Stimulated activated effector memory CD8-positive, alpha-beta T cell treated with anti-CD3 and anti-CD28 coated beads, Interleukin-12 subunit alpha, Interleukin-12 subunit beta, amount 100 ng/mL, for 72 hours (primary cell): ENCODE measurements at regions not wholly inside any gene's neighbourhood (a gene's known extent, or its start where the extent isn't known, plus 50 kb on each side); places are given as distances from the start of the nearest gene placed in this dataset.
"Not testable (repeated sequence)": the region's sequence is repeated elsewhere in the genome, so short reads cannot be mapped to it uniquely, and the experiment has no call there.

Source experiments
- ATAC-seq: fragments of 150-1000 bp; cut with Tn5 transposase; 2 replicates; pipeline ENCODE4 v1.10.0; 2021
- DNase-seq, 2 donors: peaks; one replicate each; pipeline ENCODE4 v3.0.0; 2021 to 2022; ENCODE audit warnings: low spot score in 2 of 2
- H3K27ac Mint-ChIP-seq: one replicate; pipeline ENCODE4 v1.8.0; 2022; ENCODE audit warnings: mild to moderate bottlenecking, mixed read lengths
- H3K36me3 Mint-ChIP-seq: one replicate; pipeline ENCODE4 v1.8.0; 2022; ENCODE audit warnings: mild to moderate bottlenecking, mixed read lengths
- H3K4me1 Mint-ChIP-seq: one replicate; pipeline ENCODE4 v1.8.0; 2022; ENCODE audit warnings: mixed read lengths
- H3K4me3 Mint-ChIP-seq: one replicate; pipeline ENCODE4 v1.8.0; 2022; ENCODE audit warnings: mild to moderate bottlenecking, mixed read lengths
- H3K9me3 Mint-ChIP-seq: one replicate; pipeline ENCODE4 v1.8.0; 2022; ENCODE audit warnings: mixed read lengths

- not testable (repeated sequence) for H3K36me3 Mint-ChIP-seq, DNase-seq, H3K9me3 Mint-ChIP-seq, H3K4me1 Mint-ChIP-seq, ATAC-seq, H3K4me3 Mint-ChIP-seq, H3K27ac Mint-ChIP-seq
These were observed 304.0 kb downstream of the ZNF479 start for GRCh38 chr7:56828078-56828860.

GRCh38 chr7:56827539-56827938 lies 304.7 kb downstream of the ZNF479 start:
- H3K4me1 Mint-ChIP-seq, H3K36me3 Mint-ChIP-seq, DNase-seq, H3K9me3 Mint-ChIP-seq, H3K27ac Mint-ChIP-seq, H3K4me3 Mint-ChIP-seq, ATAC-seq: not testable (repeated sequence)

GRCh38 chr7:56826556-56826955 lies 305.7 kb downstream of the ZNF479 start:
- H3K9me3 Mint-ChIP-seq, H3K4me1 Mint-ChIP-seq, H3K36me3 Mint-ChIP-seq, ATAC-seq, H3K27ac Mint-ChIP-seq, DNase-seq, H3K4me3 Mint-ChIP-seq: not testable (repeated sequence)

GRCh38 chr7:56825756-56826540 lies 306.3 kb downstream of the ZNF479 start:
- H3K27ac Mint-ChIP-seq, H3K4me3 Mint-ChIP-seq, H3K36me3 Mint-ChIP-seq, DNase-seq, H3K9me3 Mint-ChIP-seq, H3K4me1 Mint-ChIP-seq, ATAC-seq: not testable (repeated sequence)

- not testable (repeated sequence) for H3K9me3 Mint-ChIP-seq, H3K36me3 Mint-ChIP-seq, H3K4me1 Mint-ChIP-seq, DNase-seq, H3K4me3 Mint-ChIP-seq, H3K27ac Mint-ChIP-seq, ATAC-seq
These were observed 307.1 kb downstream of the ZNF479 start for GRCh38 chr7:56825121-56825520.

- not testable (repeated sequence) for H3K4me1 Mint-ChIP-seq, H3K27ac Mint-ChIP-seq, H3K4me3 Mint-ChIP-seq, H3K9me3 Mint-ChIP-seq, ATAC-seq, DNase-seq, H3K36me3 Mint-ChIP-seq
These were observed 308.2 kb downstream of the ZNF479 start for GRCh38 chr7:56823872-56824635.

GRCh38 chr7:56823231-56823630 lies 309.0 kb downstream of the ZNF479 start:
- ATAC-seq, H3K4me3 Mint-ChIP-seq, H3K27ac Mint-ChIP-seq, H3K36me3 Mint-ChIP-seq, H3K9me3 Mint-ChIP-seq, H3K4me1 Mint-ChIP-seq, DNase-seq: not testable (repeated sequence)

GRCh38 chr7:56822153-56822552 lies 310.1 kb downstream of the ZNF479 start:
- not testable (repeated sequence) for H3K36me3 Mint-ChIP-seq, H3K4me3 Mint-ChIP-seq, H3K9me3 Mint-ChIP-seq, ATAC-seq, DNase-seq, H3K4me1 Mint-ChIP-seq, H3K27ac Mint-ChIP-seq

- not testable (repeated sequence) for H3K27ac Mint-ChIP-seq, H3K4me3 Mint-ChIP-seq, DNase-seq, H3K4me1 Mint-ChIP-seq, H3K9me3 Mint-ChIP-seq, ATAC-seq, H3K36me3 Mint-ChIP-seq
These were observed 310.7 kb downstream of the ZNF479 start for GRCh38 chr7:56821561-56821960.

GRCh38 chr7:56818261-56818660 lies 314.0 kb downstream of the ZNF479 start:
- not testable (repeated sequence) for H3K36me3 Mint-ChIP-seq, H3K4me3 Mint-ChIP-seq, ATAC-seq

GRCh38 chr7:56814911-56815310 lies 317.3 kb downstream of the ZNF479 start:
- not testable (repeated sequence) for H3K27ac Mint-ChIP-seq, DNase-seq, H3K4me1 Mint-ChIP-seq, H3K36me3 Mint-ChIP-seq, H3K4me3 Mint-ChIP-seq, H3K9me3 Mint-ChIP-seq, ATAC-seq

More at GRCh38 chr7:56818261-56818660, 314.0 kb downstream of the ZNF479 start:
- H3K9me3 Mint-ChIP-seq, H3K27ac Mint-ChIP-seq, H3K4me1 Mint-ChIP-seq, DNase-seq: not testable (repeated sequence)

GRCh38 chr7:56814390-56814789 lies 317.8 kb downstream of the ZNF479 start:
- H3K4me1 Mint-ChIP-seq, H3K27ac Mint-ChIP-seq, H3K9me3 Mint-ChIP-seq, H3K36me3 Mint-ChIP-seq, H3K4me3 Mint-ChIP-seq, ATAC-seq, DNase-seq: not testable (repeated sequence)

- ATAC-seq, H3K9me3 Mint-ChIP-seq, H3K27ac Mint-ChIP-seq, H3K36me3 Mint-ChIP-seq, DNase-seq, H3K4me1 Mint-ChIP-seq, H3K4me3 Mint-ChIP-seq: not testable (repeated sequence)
These were observed 318.3 kb downstream of the ZNF479 start for GRCh38 chr7:56813975-56814374.

- not testable (repeated sequence) for DNase-seq, ATAC-seq, H3K27ac Mint-ChIP-seq, H3K9me3 Mint-ChIP-seq, H3K36me3 Mint-ChIP-seq, H3K4me1 Mint-ChIP-seq, H3K4me3 Mint-ChIP-seq
These were observed 320.6 kb downstream of the ZNF479 start for GRCh38 chr7:56811516-56812070.

- Mint-ChIP-seq H3K27ac (no peak overlapping the region), H3K36me3 (no peaks in the 10 kb centered on the region), H3K4me1 (no peaks in the 10 kb centered on the region), H3K9me3 (no peaks in the 10 kb centered on the region), H3K4me3 (no peak overlapping the region)
- DNase-seq (no peak), ATAC-seq (no peak)
These were observed 321.2 kb downstream of the ZNF479 start for GRCh38 chr7:56811081-56811480.
